GM23338 (cell line): ENCODE measurements at regions not wholly inside any gene's neighbourhood (a gene's known extent, or its start where the extent isn't known, plus 50 kb on each side); places are given as distances from the start of the nearest gene placed in this dataset.
A peak's percentile ranks its signal among the peaks of the same experiment; 100 is the strongest.

Experiments
- ATAC-seq: fragments of 200-7000 bp; cut with Tn5 transposase; 3 replicates; pipeline ENCODE4 v1.9.1; 2020
- DNase-seq: peaks from one replicate; pipeline ENCODE4 v3.0.0-alpha.2; 2015; ENCODE audit warnings: low spot score
- H2AFZ ChIP-seq: fragments of 200-600 bp; sonication (generic); 2 replicates; pipeline ENCODE4 v1.8.0; 2016; ENCODE audit warnings: antibody characterized with exemption, mild to moderate bottlenecking, moderate library complexity
- H3F3A ChIP-seq: fragments of 200-600 bp; sonication (generic); replicated peaks from 2 replicates; pipeline ENCODE4 v1.8.0; 2017; ENCODE audit warnings: antibody characterized with exemption, mixed run types, low read depth
- H3K27ac ChIP-seq: fragments of 200-600 bp; sonication (generic); 2 replicates; pipeline ENCODE4 v1.6.1; 2016; ENCODE audit warnings: low read depth
- H3K27me3 ChIP-seq: fragments of 200-600 bp; sonication (generic); 2 replicates; pipeline ENCODE4 v1.8.0; 2016; ENCODE audit warnings: mild to moderate bottlenecking, mixed run types, moderate library complexity; ENCODE audit not compliant: insufficient read depth
- H3K36me3 ChIP-seq: fragments of 200-600 bp; sonication (generic); 2 replicates; pipeline ENCODE4 v1.8.0; 2016; ENCODE audit warnings: mild to moderate bottlenecking; ENCODE audit not compliant: insufficient read depth
- H3K4me1 ChIP-seq: fragments of 200-600 bp; sonication (generic); 2 replicates; pipeline ENCODE4 v1.8.0; 2016; ENCODE audit warnings: mild to moderate bottlenecking, moderate library complexity; ENCODE audit not compliant: insufficient read depth
- H3K4me2 ChIP-seq: fragments of 200-600 bp; sonication (generic); 2 replicates; pipeline ENCODE4 v1.7.1; 2017; ENCODE audit warnings: mixed run types
- H3K4me3 ChIP-seq: fragments of 200-600 bp; sonication (generic); 2 replicates; pipeline ENCODE4 v1.6.1; 2016; ENCODE audit warnings: mixed run types
- H3K79me2 ChIP-seq: fragments of 200-600 bp; sonication (generic); replicated peaks from 2 replicates; pipeline ENCODE4 v1.8.0; 2017; ENCODE audit warnings: mild to moderate bottlenecking; ENCODE audit not compliant: insufficient read depth
- H3K9me2 ChIP-seq: fragments of 200-600 bp; sonication (generic); 2 replicates; pipeline ENCODE4 v1.8.0; 2017; ENCODE audit not compliant: insufficient read depth
- H4K20me1 ChIP-seq: fragments of 200-600 bp; sonication (generic); replicated peaks from 2 replicates; pipeline ENCODE4 v1.8.0; 2017; ENCODE audit warnings: mild to moderate bottlenecking; ENCODE audit not compliant: insufficient read depth
- H3K27ac Mint-ChIP-seq: 2 replicates; pipeline ENCODE4 v1.8.0; 2020; ENCODE audit warnings: inconsistent platforms, mild to moderate bottlenecking, moderate library complexity, mixed read lengths
- H3K27me3 Mint-ChIP-seq: 3 replicates; pipeline ENCODE4 v1.8.0; 2022; ENCODE audit warnings: low read depth, mild to moderate bottlenecking, moderate library complexity, mixed read lengths, inconsistent platforms; ENCODE audit not compliant: insufficient read depth, poor library complexity
- H3K36me3 Mint-ChIP-seq: 3 replicates; pipeline ENCODE4 v1.8.0; 2021; ENCODE audit warnings: low read depth, mild to moderate bottlenecking, inconsistent platforms, moderate library complexity, mixed read lengths
- H3K4me1 Mint-ChIP-seq: 3 replicates; pipeline ENCODE4 v1.8.0; 2020; ENCODE audit warnings: mild to moderate bottlenecking, inconsistent platforms, mixed read lengths
- H3K4me3 Mint-ChIP-seq: 3 replicates; pipeline ENCODE4 v1.8.0; 2021; ENCODE audit warnings: moderate library complexity, mild to moderate bottlenecking, inconsistent platforms, mixed read lengths
- H3K9me3 Mint-ChIP-seq: 3 replicates; pipeline ENCODE4 v1.8.0; 2020; ENCODE audit warnings: moderate library complexity, mild to moderate bottlenecking, inconsistent platforms, mixed read lengths
- CREB1 ChIP-seq: fragments of 250-450 bp; sonication (Bioruptor Pico); IDR thresholded peaks from 2 replicates; pipeline ENCODE4 v1.5.0; 2020; ENCODE audit warnings: low read depth, mild to moderate bottlenecking, moderate library complexity
- NANOG ChIP-seq: IDR thresholded peaks from 2 replicates; pipeline ENCODE4 v1.6.1; 2016; ENCODE audit warnings: antibody characterized with exemption, borderline replicate concordance
- POLR2AphosphoS5 ChIP-seq: IDR thresholded peaks from 2 replicates; pipeline ENCODE4 v1.6.1; 2016; ENCODE audit warnings: antibody characterized with exemption, low read depth
- TF ChIP-seq, protein P1 (sequence below): IDR thresholded peaks from 2 replicates; pipeline ENCODE4 v1.6.1; 2016; ENCODE audit warnings: antibody characterized with exemption
- TF ChIP-seq, protein P2 (sequence below): IDR thresholded peaks from one replicate; pipeline ENCODE4 v1.6.1; 2018; ENCODE audit warnings: antibody characterized with exemption; ENCODE audit not compliant: unreplicated experiment
- TF ChIP-seq, protein P3 (sequence below): fragments of 250-450 bp; sonication (Bioruptor Pico); IDR thresholded peaks from 2 replicates; pipeline ENCODE4 v1.5.0; 2020; ENCODE audit warnings: mild to moderate bottlenecking, moderate library complexity

DNA sequence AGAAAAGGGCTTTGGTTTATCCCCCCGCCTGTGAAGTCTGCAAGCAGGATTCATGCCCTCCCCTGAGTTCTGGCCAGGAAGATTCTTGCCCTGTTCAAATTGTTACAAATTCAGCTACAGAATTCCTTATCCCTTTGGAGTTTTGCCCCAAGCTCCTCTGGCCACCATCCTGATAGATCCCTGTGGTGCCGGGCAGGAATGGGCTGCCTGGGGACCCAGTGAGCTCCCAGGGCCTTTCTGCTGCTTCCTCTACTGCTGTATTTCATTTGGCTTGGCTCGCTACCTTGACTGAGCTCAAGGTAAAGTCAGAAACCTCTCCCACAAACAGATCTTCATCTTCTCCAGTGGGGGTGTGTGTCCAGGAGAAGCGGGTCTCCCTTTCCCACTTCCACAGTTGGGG, 194.6 kb upstream of the NBEA start:
- H3K4me2 ChIP-seq, result no peak overlapping the region
- H2AFZ ChIP-seq, result peak overlapping the region; percentile 63; the same call in 1 of the 2 replicates
- no peak overlapping the region for H3K4me3 Mint-ChIP-seq

More for the DNA sequence above, 194.6 kb upstream of the NBEA start:
- H3K27me3 ChIP-seq, result no peaks in the 10 kb centered on the region
- no peak overlapping the region for H3K27ac ChIP-seq
- peaks cover 36% of the 10 kb centered on the region for H3K4me1 Mint-ChIP-seq
- DNase-seq (no peak), ATAC-seq (no peak)
- peaks cover 4% of the 10 kb centered on the region; the same call in 1 of the 2 replicates for H3K9me2 ChIP-seq
- no peaks in the 10 kb centered on the region for H3K79me2 ChIP-seq
- TF ChIP-seq CREB1 (CRISPR knock-in tag) (no peak), POLR2AphosphoS5 (no peak), NANOG (no peak)
- TF ChIP-seq, protein P1, sequence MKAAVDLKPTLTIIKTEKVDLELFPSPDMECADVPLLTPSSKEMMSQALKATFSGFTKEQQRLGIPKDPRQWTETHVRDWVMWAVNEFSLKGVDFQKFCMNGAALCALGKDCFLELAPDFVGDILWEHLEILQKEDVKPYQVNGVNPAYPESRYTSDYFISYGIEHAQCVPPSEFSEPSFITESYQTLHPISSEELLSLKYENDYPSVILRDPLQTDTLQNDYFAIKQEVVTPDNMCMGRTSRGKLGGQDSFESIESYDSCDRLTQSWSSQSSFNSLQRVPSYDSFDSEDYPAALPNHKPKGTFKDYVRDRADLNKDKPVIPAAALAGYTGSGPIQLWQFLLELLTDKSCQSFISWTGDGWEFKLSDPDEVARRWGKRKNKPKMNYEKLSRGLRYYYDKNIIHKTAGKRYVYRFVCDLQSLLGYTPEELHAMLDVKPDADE, result no peak
- TF ChIP-seq, protein P2, sequence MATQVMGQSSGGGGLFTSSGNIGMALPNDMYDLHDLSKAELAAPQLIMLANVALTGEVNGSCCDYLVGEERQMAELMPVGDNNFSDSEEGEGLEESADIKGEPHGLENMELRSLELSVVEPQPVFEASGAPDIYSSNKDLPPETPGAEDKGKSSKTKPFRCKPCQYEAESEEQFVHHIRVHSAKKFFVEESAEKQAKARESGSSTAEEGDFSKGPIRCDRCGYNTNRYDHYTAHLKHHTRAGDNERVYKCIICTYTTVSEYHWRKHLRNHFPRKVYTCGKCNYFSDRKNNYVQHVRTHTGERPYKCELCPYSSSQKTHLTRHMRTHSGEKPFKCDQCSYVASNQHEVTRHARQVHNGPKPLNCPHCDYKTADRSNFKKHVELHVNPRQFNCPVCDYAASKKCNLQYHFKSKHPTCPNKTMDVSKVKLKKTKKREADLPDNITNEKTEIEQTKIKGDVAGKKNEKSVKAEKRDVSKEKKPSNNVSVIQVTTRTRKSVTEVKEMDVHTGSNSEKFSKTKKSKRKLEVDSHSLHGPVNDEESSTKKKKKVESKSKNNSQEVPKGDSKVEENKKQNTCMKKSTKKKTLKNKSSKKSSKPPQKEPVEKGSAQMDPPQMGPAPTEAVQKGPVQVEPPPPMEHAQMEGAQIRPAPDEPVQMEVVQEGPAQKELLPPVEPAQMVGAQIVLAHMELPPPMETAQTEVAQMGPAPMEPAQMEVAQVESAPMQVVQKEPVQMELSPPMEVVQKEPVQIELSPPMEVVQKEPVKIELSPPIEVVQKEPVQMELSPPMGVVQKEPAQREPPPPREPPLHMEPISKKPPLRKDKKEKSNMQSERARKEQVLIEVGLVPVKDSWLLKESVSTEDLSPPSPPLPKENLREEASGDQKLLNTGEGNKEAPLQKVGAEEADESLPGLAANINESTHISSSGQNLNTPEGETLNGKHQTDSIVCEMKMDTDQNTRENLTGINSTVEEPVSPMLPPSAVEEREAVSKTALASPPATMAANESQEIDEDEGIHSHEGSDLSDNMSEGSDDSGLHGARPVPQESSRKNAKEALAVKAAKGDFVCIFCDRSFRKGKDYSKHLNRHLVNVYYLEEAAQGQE, result no peak
- TF ChIP-seq, protein P3, sequence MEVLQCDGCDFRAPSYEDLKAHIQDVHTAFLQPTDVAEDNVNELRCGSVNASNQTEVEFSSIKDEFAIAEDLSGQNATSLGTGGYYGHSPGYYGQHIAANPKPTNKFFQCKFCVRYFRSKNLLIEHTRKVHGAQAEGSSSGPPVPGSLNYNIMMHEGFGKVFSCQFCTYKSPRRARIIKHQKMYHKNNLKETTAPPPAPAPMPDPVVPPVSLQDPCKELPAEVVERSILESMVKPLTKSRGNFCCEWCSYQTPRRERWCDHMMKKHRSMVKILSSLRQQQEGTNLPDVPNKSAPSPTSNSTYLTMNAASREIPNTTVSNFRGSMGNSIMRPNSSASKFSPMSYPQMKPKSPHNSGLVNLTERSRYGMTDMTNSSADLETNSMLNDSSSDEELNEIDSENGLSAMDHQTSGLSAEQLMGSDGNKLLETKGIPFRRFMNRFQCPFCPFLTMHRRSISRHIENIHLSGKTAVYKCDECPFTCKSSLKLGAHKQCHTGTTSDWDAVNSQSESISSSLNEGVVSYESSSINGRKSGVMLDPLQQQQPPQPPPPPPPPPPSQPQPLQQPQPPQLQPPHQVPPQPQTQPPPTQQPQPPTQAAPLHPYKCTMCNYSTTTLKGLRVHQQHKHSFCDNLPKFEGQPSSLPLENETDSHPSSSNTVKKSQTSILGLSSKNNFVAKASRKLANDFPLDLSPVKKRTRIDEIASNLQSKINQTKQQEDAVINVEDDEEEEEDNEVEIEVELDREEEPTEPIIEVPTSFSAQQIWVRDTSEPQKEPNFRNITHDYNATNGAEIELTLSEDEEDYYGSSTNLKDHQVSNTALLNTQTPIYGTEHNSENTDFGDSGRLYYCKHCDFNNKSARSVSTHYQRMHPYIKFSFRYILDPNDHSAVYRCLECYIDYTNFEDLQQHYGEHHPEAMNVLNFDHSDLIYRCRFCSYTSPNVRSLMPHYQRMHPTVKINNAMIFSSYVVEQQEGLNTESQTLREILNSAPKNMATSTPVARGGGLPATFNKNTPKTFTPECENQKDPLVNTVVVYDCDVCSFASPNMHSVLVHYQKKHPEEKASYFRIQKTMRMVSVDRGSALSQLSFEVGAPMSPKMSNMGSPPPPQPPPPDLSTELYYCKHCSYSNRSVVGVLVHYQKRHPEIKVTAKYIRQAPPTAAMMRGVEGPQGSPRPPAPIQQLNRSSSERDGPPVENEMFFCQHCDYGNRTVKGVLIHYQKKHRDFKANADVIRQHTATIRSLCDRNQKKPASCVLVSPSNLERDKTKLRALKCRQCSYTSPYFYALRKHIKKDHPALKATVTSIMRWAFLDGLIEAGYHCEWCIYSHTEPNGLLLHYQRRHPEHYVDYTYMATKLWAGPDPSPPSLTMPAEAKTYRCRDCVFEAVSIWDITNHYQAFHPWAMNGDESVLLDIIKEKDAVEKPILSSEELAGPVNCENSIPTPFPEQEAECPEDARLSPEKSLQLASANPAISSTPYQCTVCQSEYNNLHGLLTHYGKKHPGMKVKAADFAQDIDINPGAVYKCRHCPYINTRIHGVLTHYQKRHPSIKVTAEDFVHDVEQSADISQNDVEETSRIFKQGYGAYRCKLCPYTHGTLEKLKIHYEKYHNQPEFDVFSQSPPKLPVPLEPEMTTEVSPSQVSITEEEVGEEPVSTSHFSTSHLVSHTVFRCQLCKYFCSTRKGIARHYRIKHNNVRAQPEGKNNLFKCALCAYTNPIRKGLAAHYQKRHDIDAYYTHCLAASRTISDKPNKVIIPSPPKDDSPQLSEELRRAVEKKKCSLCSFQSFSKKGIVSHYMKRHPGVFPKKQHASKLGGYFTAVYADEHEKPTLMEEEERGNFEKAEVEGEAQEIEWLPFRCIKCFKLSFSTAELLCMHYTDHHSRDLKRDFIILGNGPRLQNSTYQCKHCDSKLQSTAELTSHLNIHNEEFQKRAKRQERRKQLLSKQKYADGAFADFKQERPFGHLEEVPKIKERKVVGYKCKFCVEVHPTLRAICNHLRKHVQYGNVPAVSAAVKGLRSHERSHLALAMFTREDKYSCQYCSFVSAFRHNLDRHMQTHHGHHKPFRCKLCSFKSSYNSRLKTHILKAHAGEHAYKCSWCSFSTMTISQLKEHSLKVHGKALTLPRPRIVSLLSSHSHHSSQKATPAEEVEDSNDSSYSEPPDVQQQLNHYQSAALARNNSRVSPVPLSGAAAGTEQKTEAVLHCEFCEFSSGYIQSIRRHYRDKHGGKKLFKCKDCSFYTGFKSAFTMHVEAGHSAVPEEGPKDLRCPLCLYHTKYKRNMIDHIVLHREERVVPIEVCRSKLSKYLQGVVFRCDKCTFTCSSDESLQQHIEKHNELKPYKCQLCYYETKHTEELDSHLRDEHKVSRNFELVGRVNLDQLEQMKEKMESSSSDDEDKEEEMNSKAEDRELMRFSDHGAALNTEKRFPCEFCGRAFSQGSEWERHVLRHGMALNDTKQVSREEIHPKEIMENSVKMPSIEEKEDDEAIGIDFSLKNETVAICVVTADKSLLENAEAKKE (CRISPR knock-in tag), result no peak
- H4K20me1 ChIP-seq, result no peaks in the 10 kb centered on the region
- H3K27me3 Mint-ChIP-seq, result peaks cover 1% of the 10 kb centered on the region
- no peaks in the 10 kb centered on the region for H3F3A ChIP-seq
- H3K4me3 ChIP-seq, result no peak overlapping the region
- peaks cover 9% of the 10 kb centered on the region for H3K4me1 ChIP-seq
- no peaks in the 10 kb centered on the region for H3K36me3 ChIP-seq
- H3K36me3 Mint-ChIP-seq, result no peaks in the 10 kb centered on the region
- H3K27ac Mint-ChIP-seq, result no peak overlapping the region
- peaks cover 2% of the 10 kb centered on the region; the same call in 2 of the 3 replicates for H3K9me3 Mint-ChIP-seq
